ENCODE measurements at regions not wholly inside any gene's neighbourhood (a gene's known extent, or its start where the extent isn't known, plus 50 kb on each side); places are given as distances from the start of the nearest gene placed in this dataset.

GRCh38 chr12:115043079-115043478 is 359.1 kb upstream of the TBX3 start:
- TF ChIP-seq ZFX (CRISPR knock-in tag; IDR thresholded peaks at IDR 0.05) (no peak), FOXK2 (conservative IDR thresholded peaks at IDR 0.05 in 1 of 2, IDR thresholded peaks at IDR 0.05 in 1 of 2; ENCODE audit: low read depth in 2 of 2) (no peak), IRF9 (tag; IDR thresholded peaks at IDR 0.05) (no peak), USF1 (CRISPR knock-in tag; IDR thresholded peaks at IDR 0.05) (no peak), REST (IDR thresholded peaks at IDR 0.05; ENCODE audit: borderline replicate concordance) (no peak), REST (CRISPR knock-in tag; IDR thresholded peaks at IDR 0.05; ENCODE audit: low read depth) (no peak), ZNF354B (CRISPR knock-in tag; IDR thresholded peaks at IDR 0.05) (no peak)

Data from K562 (cell line).